SK-N-SH (cell line): ENCODE measurements at regions not wholly inside any gene's neighbourhood (a gene's known extent, or its start where the extent isn't known, plus 50 kb on each side); places are given as distances from the start of the nearest gene placed in this dataset.

Source experiments
- CTCF ChIA-PET: fragments of 300-600, 350-600 bp; formaldehyde crosslinking; extraction: SDS; loops from one replicate; lab custom pipeline; 2021; lab: Yijun Ruan, JAX
- POLR2A ChIA-PET: fragments of 350-600 bp; sonication (Branson Sonifier 250); formaldehyde crosslinking; extraction: SDS; loops from one replicate; lab custom pipeline; 2020; ENCODE audit warnings: antibody characterized with exemption, inconsistent platforms; lab: Yijun Ruan, JAX
- DNase-seq: peaks from one replicate; pipeline ENCODE4 v3.0.0; 2012
- H2AFZ ChIP-seq: fragments of 200-600 bp; sonication (generic); 2 replicates; pipeline ENCODE4 v1.8.1; 2016; ENCODE audit warnings: antibody characterized with exemption, mild to moderate bottlenecking, low read depth
- H3F3A ChIP-seq: fragments of 200-600 bp; sonication (generic); replicated peaks from 2 replicates; pipeline ENCODE3; 2016; ENCODE audit warnings: antibody characterized with exemption, mild to moderate bottlenecking; ENCODE audit not compliant: insufficient read depth
- H3K27ac ChIP-seq, 2 experiments: fragments of 200-500 bp in 1 of 2; fragments of 200-600 bp in 1 of 2; sonication (Bioruptor generic) in 1 of 2; sonication (generic), shearing (Covaris generic) in 1 of 2; 2 replicates each; pipeline versions ENCODE4 v1.5.1 to v1.6.1; 2014 to 2016; ENCODE audit warnings: low read depth in 2 of 2, inconsistent platforms in 1 of 2, low read length in 1 of 2, mild to moderate bottlenecking in 1 of 2, mixed read lengths in 1 of 2
- H3K27me3 ChIP-seq: fragments of 200-600 bp; sonication (generic), shearing (Covaris generic); 2 replicates; pipeline ENCODE4 v1.6.1; 2016; ENCODE audit warnings: mixed run types; ENCODE audit not compliant: insufficient read depth
- H3K36me3 ChIP-seq, 2 experiments: fragments of 200-500 bp in 1 of 2; fragments of 200-600 bp in 1 of 2; sonication (Bioruptor generic) in 1 of 2; sonication (generic) in 1 of 2; replicated peaks in 1 of 2; 2 replicates each; pipeline versions ENCODE3 to v1.5.1; 2014 to 2016; ENCODE audit warnings: low read length in 1 of 2, mild to moderate bottlenecking in 1 of 2; ENCODE audit not compliant: insufficient read depth in 2 of 2, control insufficient read depth in 1 of 2
- H3K4me1 ChIP-seq, 2 experiments: fragments of 200-500 bp in 1 of 2; fragments of 200-600 bp in 1 of 2; sonication (Bioruptor generic) in 1 of 2; sonication (generic), shearing (Covaris generic) in 1 of 2; 2 replicates each; pipeline versions ENCODE4 v1.5.1 to v1.6.1; 2014 to 2016; ENCODE audit warnings: low read depth in 1 of 2, low read length in 1 of 2, mixed run types in 1 of 2; ENCODE audit not compliant: insufficient read depth in 2 of 2, control insufficient read depth in 1 of 2
- H3K4me2 ChIP-seq: fragments of 200-600 bp; sonication (generic), shearing (Covaris generic); 2 replicates; pipeline ENCODE4 v1.6.1; 2017; ENCODE audit warnings: mixed run types
- H3K4me3 ChIP-seq, 2 experiments: fragments of 200-500 bp in 1 of 2; fragments of 200-600 bp in 1 of 2; sonication (Bioruptor generic) in 1 of 2; sonication (generic), shearing (Covaris generic) in 1 of 2; 2 replicates each; pipeline versions ENCODE4 v1.5.1 to v1.8.1; 2014 to 2016; ENCODE audit warnings: low read depth in 2 of 2, inconsistent platforms in 1 of 2, low read length in 1 of 2, mild to moderate bottlenecking in 1 of 2, mixed read lengths in 1 of 2, moderate library complexity in 1 of 2
- H3K79me2 ChIP-seq: fragments of 200-600 bp; sonication (generic); 2 replicates; pipeline ENCODE4 v1.8.1; 2017; ENCODE audit warnings: mild to moderate bottlenecking; ENCODE audit not compliant: insufficient read depth
- H3K9ac ChIP-seq: fragments of 200-600 bp; sonication (generic); 2 replicates; pipeline ENCODE4 v1.6.1; 2017; ENCODE audit warnings: mixed run types
- H3K9me2 ChIP-seq: fragments of 200-600 bp; sonication (generic); 2 replicates; pipeline ENCODE4 v1.6.1; 2017; ENCODE audit warnings: mixed run types
- H3K9me3 ChIP-seq: fragments of 200-600 bp; sonication (generic); 2 replicates; pipeline ENCODE4 v1.6.1; 2017; ENCODE audit warnings: mixed run types, mild to moderate bottlenecking, moderate library complexity
- H4K20me1 ChIP-seq: fragments of 200-600 bp; sonication (generic); 2 replicates; pipeline ENCODE4 v1.6.1; 2017; ENCODE audit warnings: mild to moderate bottlenecking, mixed run types; ENCODE audit not compliant: insufficient read depth
- ELF1 ChIP-seq: IDR thresholded peaks from 2 replicates; pipeline ENCODE4 v1.4.0; 2012
- EP300 ChIP-seq, 2 experiments: IDR thresholded peaks; 2 replicates each; pipeline versions ENCODE4 v1.4.0 to v1.6.1; 2012; ENCODE audit warnings: borderline replicate concordance in 1 of 2, low read depth in 1 of 2, low read length in 1 of 2
- EZH2phosphoT487 ChIP-seq: fragments of 200-600 bp; sonication (generic); IDR thresholded peaks from 2 replicates; pipeline ENCODE4 v1.6.1; 2017; ENCODE audit warnings: low read depth, mixed run types, mild to moderate bottlenecking, antibody characterized with exemption, moderate library complexity, borderline replicate concordance
- FOSL2 ChIP-seq: IDR thresholded peaks from 2 replicates; pipeline ENCODE4 v1.4.0; 2012; ENCODE audit warnings: low read depth, mild to moderate bottlenecking, moderate library complexity, borderline replicate concordance
- FOXJ3 ChIP-seq: sonication (generic); formaldehyde crosslinking; IDR thresholded peaks from 2 replicates; pipeline ENCODE4 v1.5.1; 2020; ENCODE audit warnings: mild to moderate bottlenecking, missing genetic modification reagents
- FOXM1 ChIP-seq: IDR thresholded peaks from 2 replicates; pipeline ENCODE4 v1.4.0; 2012; ENCODE audit warnings: low read depth, mild to moderate bottlenecking
- IRF3 ChIP-seq: fragments of 150-350 bp; IDR thresholded peaks from 2 replicates; pipeline ENCODE4 v1.6.1; 2016; ENCODE audit warnings: mild to moderate bottlenecking, low read depth, low read length
- JUND ChIP-seq: IDR thresholded peaks from 2 replicates; pipeline ENCODE4 v1.4.0; 2012
- MXI1 ChIP-seq: IDR thresholded peaks from 2 replicates; pipeline ENCODE4 v1.6.1; 2012; ENCODE audit warnings: mild to moderate bottlenecking, low read depth, low read length, improper control_type of control experiment
- NFIC ChIP-seq: IDR thresholded peaks from 2 replicates; pipeline ENCODE4 v1.4.0; 2012; ENCODE audit warnings: borderline replicate concordance
- NRF1 ChIP-seq: IDR thresholded peaks from 2 replicates; pipeline ENCODE4 v1.6.1; 2012; ENCODE audit warnings: low read depth, mild to moderate bottlenecking, low read length
- REST ChIP-seq: IDR thresholded peaks from 2 replicates; pipeline ENCODE4 v1.6.1; 2012; ENCODE audit warnings: mild to moderate bottlenecking, low read depth, low read length, moderate library complexity
- SIN3A ChIP-seq: IDR thresholded peaks from 2 replicates; pipeline ENCODE4 v1.6.1; 2012; ENCODE audit warnings: low read depth, mild to moderate bottlenecking, low read length, moderate library complexity, borderline replicate concordance
- TCF12 ChIP-seq: IDR thresholded peaks from 2 replicates; pipeline ENCODE4 v1.4.0; 2012
- TEAD4 ChIP-seq: IDR thresholded peaks from 2 replicates; pipeline ENCODE4 v1.4.0; 2012; ENCODE audit warnings: mild to moderate bottlenecking, borderline replicate concordance; ENCODE audit not compliant: insufficient read depth
- USF2 ChIP-seq: fragments of 150-350 bp; IDR thresholded peaks from 2 replicates; pipeline ENCODE4 v1.6.1; 2017; ENCODE audit warnings: antibody characterized with exemption, low read length, low read depth, borderline replicate concordance
- ZBTB33 ChIP-seq: IDR thresholded peaks from 2 replicates; pipeline ENCODE4 v1.4.0; 2012; ENCODE audit warnings: low read depth, borderline replicate concordance
- WGBS: methylation state at CpG from one replicate; pipeline ENCODE4 v1.1.6; 2017; ENCODE audit warnings: low lambda C conversion rate; 5-methylcytosine and 5-hydroxymethylcytosine counted together
- TF ChIP-seq, protein P1 (sequence below): IDR thresholded peaks from 2 replicates; pipeline ENCODE4; 2012

- H3K36me3 ChIP-seq = no peaks in the 10 kb centered on the region
- H4K20me1 ChIP-seq = no peaks in the 10 kb centered on the region
- H3K79me2 ChIP-seq = no peaks in the 10 kb centered on the region
- no peak overlapping the region for H2AFZ ChIP-seq
- no peak overlapping the region for H3K4me2 ChIP-seq
- no peaks in the 10 kb centered on the region for H3K9me2 ChIP-seq
- H3K4me1 ChIP-seq = peaks cover 0 to 7% of the 10 kb centered on the region in 2 experiments; a peak in 1 of 4 replicates
- no peak overlapping the region for H3K9ac ChIP-seq
- no peak overlapping the region for H3K27ac ChIP-seq
- no peak for TF ChIP-seq EZH2phosphoT487
- TF ChIP-seq IRF3 = no peak
- ChIA-PET POLR2A (no interaction called here), CTCF (interaction anchor here (1.1 to 1.7 kb wide), 2 partner anchors 108 to 109 kb away, joined by 3 to 9 read pairs; no protein-coding TSS in a partner anchor)
- H3K9me3 ChIP-seq = no peaks in the 10 kb centered on the region
- no peaks in the 10 kb centered on the region for H3F3A ChIP-seq
- WGBS = 61% methylated on average over 5 of the region's 5 CpGs
- no peaks in the 10 kb centered on the region for H3K27me3 ChIP-seq
- DNase-seq = no peak
- H3K4me3 ChIP-seq = no peak overlapping the region
Observed at GRCh38 chr3:54047568-54047967, 74.8 kb upstream of the CACNA2D3 start.

- H3K27me3 ChIP-seq = no peaks in the 10 kb centered on the region
- peak; percentile 55 for DNase-seq
- H3K4me3 ChIP-seq = no peak overlapping the region
- no peaks in the 10 kb centered on the region for H3K79me2 ChIP-seq
- no peaks in the 10 kb centered on the region for H3K36me3 ChIP-seq
- no peak overlapping the region for H3K4me2 ChIP-seq
- H3K9ac ChIP-seq = no peak overlapping the region
- no peaks in the 10 kb centered on the region for H3K9me2 ChIP-seq
- peak overlapping the region in 1 of 2 experiments; percentile 87; a peak in 2 of 4 replicates for H3K27ac ChIP-seq
- no peaks in the 10 kb centered on the region for H3K9me3 ChIP-seq
- H2AFZ ChIP-seq = no peak overlapping the region
- peaks cover 0 to 7% of the 10 kb centered on the region in 2 experiments; a peak in 1 of 4 replicates for H3K4me1 ChIP-seq
- ChIA-PET POLR2A (interaction anchor here (1.0 kb wide), 1 partner anchor 14 kb away, joined by 3 read pairs; no protein-coding TSS in a partner anchor), CTCF (interaction anchor here (1.7 kb wide), 1 partner anchor 108 kb away, joined by 9 read pairs; no protein-coding TSS in a partner anchor)
- H3F3A ChIP-seq = no peaks in the 10 kb centered on the region
- H4K20me1 ChIP-seq = no peaks in the 10 kb centered on the region
- TF ChIP-seq ZBTB33 (no peak), JUND (no peak), FOSL2 (no peak), FOXJ3 (CRISPR knock-in tag) (peak; percentile 93), ELF1 (no peak), MXI1 (peak; percentile 32; the same call in 1 of the 2 replicates), FOXM1 (no peak), TEAD4 (no peak), NFIC (no peak), SIN3A (no peak), REST (no peak), NRF1 (no peak), EP300 (IDR thresholded peaks at IDR 0.05; ENCODE audit: borderline replicate concordance in 1 of 2, low read depth in 1 of 2, low read length in 1 of 2) (peak in 1 of 2 experiments; percentile 90; a peak in 2 of 4 replicates), USF2 (no peak), TCF12 (no peak)
- TF ChIP-seq, protein P1, sequence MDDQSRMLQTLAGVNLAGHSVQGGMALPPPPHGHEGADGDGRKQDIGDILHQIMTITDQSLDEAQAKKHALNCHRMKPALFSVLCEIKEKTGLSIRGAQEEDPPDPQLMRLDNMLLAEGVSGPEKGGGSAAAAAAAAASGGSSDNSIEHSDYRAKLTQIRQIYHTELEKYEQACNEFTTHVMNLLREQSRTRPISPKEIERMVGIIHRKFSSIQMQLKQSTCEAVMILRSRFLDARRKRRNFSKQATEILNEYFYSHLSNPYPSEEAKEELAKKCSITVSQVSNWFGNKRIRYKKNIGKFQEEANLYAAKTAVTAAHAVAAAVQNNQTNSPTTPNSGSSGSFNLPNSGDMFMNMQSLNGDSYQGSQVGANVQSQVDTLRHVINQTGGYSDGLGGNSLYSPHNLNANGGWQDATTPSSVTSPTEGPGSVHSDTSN = no peak
Observed at GRCh38 chr3:54046641-54047214, 75.6 kb upstream of the CACNA2D3 start.
